ENCODE measurements at regions not wholly inside any gene's neighbourhood (a gene's known extent, or its start where the extent isn't known, plus 50 kb on each side); places are given as distances from the start of the nearest gene placed in this dataset.
"Not testable (repeated sequence)": the region's sequence is repeated elsewhere in the genome, so short reads cannot be mapped to it uniquely, and the experiment has no call there.

DNA sequence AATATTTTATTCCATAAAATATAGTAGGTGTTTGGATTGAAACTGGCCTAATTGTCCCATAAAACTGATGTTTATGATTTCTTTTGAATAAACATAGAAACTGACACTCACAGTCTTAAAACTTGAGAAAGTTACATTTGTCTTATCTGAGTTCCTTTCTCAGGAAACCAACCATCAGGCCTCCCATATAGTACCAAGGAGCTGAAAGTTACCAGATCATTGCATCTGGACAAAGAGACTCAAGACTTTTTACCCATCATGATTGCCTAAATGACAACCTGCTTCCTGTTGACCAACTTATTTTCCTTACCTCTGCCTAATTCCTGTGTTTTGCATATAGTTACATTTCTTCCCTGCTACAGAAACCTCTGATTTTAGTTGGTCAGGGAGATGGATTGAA lies 137.0 kb upstream of the XPO1 start:
- no peak for DNase-seq (ENCODE audit: low read depth)

DNA sequence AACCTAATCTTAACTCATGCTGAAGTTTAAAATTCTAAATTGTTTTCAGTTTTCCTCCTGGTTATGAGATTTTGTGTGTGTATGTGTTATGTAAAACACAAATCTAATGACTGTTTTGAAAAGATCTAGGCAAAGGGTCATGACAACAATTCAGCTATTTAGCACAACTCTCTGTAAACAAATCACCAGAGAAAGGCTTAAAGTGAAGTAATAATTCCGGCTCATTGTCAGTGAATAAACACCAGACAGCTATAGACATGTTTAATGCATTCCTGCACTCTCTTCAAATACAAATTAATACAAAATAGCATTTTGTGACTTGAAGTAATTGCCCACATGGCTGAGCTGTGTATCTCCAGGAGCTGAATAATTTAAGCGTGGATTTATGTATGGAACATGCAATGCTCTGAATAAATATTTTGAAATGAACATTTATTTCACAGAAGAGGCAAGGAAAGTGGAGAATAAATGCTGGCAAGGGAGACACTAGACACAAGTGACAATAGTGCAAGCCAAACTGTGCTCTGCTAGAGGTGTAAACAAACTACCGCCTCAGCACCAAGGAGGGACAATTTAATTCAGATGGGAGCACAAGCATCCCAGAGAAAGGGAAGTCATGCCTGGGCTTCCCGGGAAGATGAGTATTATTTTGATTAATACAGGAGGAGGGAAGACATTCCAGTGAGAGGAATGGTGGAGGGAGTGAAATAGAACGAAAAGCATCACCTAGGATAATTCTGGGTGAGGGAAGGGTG lies 133.6 kb upstream of the XPO1 start:
- DNase-seq (ENCODE audit: low read depth): no peak

DNA sequence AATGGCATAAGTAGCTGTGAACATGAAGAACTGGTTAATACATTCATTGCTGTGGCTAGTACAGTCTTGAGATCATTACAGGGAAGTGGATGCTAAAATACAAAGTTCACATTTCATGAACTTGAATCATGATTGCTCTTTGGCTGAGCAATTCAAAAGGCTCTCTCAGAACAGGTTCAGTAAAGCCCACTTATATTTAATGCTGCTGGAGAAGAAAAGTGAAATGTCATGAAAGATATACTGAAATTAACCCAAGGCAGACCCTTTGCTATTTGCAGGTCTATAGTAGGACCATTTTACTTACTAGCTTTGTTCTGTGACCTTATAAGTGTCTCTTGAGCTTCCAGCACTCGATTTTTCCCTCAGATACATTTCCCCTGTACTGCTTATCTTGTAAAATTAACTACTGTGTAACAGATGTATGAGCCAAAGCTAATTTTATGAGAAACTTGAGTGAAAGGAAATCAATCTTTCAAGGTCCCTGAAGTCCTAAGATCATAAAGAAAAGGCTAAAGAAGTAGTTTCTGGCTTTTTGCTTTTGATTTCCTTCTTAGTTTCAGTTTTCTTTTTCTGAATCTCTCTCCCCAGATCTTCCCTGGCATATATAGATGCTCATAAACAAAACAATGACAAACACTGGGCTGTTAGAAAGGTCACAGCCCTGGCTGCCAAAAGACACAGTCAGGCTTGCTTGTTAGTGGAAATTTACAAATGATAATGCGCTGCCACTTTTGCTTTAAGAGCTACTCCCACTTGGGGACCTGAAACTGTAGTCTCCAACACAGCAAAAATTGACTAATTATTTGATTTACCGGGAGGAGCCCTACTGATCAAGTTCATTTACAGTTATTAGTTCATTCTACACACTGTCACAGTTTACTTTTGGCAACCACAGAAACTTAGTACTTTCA lies 132.7 kb upstream of the XPO1 start:
- no peak for DNase-seq (ENCODE audit: low read depth)

DNA sequence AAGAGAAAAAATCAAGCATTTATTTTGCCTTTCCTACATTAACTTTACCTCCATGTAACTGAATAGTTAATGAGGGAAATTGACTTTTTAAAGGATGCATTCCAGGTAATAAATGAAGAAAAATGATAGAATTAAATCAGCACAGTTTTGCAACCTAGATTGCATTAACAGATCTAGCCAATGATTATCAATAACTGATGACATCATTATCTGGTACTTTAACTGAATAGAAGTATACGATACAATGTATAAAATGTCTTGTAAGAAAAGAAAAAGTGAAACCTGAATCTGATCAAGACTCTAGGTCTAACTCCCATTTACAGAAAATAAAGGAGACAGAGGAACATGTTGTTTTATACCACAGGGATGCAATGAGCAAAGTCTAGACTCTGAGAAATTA lies 126.0 kb upstream of the XPO1 start:
- DNase-seq (ENCODE audit: low read depth): no peak

DNA sequence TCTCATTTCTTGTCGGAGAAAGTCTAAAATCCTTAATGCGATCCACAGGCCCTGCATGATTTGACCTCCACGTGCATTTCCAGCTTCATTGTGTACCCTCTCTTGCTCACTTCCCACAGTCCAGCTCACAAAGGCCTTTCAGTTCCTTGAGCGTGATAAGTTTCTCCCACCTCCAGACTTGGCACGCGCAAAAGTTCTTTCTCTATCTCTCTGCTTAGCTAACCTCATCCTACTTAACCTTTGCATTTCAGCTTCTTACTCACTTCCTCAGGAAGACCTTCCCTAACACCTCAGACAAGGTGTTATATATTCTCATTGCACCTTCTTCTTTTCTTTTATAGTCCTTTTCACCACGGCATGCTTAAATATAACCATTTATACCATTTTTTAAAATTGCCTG lies 124.8 kb upstream of the XPO1 start:
- no peak for DNase-seq (ENCODE audit: low read depth)

DNA sequence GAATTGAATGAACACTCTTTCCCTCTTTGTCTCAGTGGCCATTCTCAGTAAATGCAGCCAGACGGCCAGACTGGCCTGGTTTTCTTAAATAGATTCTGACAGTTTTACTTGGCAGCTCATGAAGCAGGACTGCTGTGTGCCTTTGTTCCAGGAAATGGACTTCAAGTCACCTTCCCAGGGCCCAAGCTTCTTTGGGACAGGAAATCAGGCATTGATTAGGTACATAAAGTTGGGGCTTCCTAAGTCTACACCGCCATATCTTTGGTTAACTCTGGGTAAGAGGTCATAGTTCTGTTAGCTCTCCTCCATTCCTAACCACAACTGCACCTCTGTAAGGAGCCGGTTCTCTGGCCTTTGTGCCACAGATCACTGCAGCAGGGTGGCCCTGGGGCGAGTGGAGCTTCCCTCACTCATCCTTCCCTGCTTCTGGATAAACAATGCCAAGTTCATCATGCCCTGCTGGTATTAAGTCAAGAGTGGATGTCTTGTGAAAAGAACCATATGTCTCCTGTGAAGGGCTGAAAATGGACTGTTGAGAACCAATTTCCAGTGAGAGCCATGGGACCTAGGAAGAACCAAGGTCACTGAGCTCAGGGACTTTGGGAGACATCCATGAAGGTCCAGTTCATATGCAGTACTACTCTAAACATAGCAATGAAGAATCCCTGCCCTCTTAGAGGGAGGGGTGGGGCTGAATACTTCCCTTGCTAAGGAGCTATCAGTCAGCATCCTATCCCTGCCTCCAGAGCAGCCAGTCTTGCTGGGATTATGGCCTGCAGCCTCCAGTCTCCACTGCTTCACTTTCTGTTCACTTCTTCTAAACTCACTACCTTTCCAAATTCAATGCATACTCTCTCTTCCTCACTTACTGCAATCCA lies 122.6 kb upstream of the XPO1 start:
- DNase-seq (ENCODE audit: low read depth): no peak

DNA sequence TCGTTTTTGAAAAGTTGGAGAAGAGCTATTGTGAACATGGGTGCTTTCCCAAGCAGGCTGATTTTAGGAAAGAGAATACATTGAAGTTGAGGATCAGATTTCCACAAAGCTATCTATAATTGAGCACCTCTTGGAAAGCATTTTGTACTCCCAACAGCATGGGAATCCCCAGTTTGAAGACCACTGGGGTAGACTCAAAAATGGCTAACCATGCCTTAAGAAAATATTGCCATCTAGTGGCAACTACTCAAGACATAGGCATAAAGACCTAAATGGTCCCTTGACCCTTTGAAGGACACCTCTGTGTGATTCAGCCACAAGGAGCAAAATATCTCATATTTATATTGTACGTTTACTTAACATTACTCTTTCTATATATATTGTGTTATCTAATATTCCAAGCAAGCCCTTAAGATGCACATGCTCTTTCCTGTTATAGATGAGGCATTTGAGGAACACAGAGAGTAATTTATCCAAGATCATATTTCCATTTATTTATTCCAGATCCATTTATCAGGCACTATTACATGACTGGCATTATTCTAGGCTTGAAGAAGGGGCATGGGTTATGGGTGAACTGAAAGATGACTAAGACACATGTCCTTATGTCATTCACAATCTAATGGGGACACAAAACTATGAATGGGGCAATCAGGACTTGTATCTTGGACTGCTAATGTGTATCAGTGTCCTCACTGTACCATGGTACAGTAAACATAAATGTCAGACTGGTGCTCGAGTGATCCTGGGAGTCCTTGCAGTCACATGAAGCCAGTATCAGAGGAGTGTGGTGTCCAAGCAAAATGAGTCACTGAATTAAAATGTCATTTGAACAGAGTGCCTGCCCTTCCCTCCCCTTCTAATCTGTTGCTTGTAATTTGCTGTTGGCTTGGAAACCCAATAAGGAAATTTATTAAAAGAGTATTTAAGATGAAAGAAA lies 121.0 kb upstream of the XPO1 start:
- no peak for DNase-seq (ENCODE audit: low read depth)

DNA sequence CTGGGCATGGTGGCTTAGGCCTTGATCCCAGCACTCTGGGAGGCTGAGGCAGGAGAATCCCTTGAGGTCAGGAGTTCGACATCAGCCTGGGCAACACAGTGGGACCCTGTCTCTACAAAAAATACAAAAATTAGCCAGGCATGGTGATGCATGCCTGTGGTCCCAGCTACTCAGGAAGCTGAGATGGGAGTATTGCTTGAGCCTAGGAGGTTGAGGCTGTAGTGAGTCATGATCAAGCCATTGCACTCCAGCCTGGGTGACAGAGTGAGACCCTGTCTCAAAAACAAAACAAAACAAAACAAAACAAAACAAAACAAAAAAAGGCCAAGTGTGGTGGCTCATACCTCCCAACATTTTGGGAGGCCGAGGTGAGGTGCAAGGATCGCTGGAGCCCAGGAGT lies 111.8 kb upstream of the XPO1 start:
- not testable (repeated sequence) for DNase-seq (ENCODE audit: low read depth)

DNA sequence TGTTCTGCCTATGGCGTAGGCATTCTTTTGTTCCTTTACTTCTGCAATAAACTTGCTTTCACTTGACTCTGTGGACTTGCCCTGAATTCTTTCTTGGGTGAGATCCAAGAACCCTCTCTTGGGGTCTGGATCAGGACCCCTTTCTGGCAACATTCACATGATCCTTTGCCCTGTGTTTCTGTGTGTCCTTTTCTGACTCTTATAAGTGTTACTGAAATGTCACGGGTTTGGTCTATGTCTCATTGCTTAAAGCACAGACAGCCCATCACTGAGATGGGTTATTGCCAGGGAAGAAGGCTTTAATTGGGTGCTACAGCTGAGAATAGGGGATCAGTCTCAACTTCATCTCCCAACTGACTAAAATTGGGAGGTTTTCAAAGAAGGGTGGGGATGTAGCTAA lies 110.9 kb upstream of the XPO1 start:
- no peak for DNase-seq (ENCODE audit: low read depth)

DNA sequence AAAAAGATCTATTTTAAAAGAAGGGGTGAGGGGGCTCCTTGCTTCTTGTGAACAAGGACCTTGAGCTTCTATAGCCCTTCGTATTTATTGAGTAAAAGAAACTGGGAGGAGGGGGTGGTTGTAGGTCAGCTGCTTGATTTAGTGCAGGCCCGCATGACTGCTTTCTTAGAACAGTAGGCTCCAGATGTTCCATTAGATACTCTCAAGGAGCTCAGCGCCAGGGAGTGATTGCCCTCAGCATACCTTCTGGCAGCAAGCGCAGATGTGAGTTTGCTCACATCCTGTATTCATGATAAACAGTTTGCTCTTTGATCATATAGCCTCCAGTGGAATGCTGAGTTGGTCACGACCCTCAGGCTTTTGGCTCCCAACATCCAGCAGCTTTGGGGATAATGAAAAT lies 108.9 kb upstream of the XPO1 start:
- no peak for DNase-seq (ENCODE audit: low read depth)

DNA sequence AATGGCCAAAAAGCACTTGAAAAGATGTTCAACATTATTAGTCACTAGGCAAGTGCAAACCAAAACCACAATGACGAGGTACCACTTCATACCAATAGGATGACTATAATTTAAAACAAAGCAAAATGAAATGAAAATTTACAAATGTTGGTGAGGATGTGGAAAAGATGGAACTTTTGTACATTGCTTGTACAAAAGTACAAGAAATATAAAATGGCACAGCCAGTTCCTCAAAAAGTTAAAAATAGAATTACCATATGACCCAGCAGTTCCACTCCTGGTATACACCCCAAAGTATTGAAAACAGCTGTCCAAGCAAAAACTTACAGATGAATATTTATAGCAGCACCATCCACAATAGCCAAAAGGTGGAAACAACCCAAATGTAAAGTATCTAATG lies 107.8 kb upstream of the XPO1 start:
- DNase-seq (ENCODE audit: low read depth): no peak

DNA sequence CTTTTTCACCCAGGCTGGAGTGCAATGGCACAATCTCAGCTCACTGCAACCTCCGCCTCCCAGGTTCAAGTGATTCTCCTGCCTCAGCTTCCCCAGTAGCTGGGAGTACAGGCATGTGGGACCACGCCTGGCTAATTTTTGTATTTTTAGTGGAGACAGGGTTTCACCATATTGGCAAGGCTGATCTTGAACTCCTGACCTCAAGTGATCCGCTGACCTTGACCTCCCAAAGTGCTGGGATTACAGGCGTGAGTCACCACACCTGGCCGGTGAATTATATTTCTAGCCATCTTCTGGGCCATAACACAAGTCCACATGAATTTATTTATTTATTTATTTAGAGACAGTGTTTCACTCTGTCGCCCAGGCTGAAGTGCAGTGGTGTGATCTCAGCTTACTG lies 105.0 kb upstream of the XPO1 start:
- DNase-seq (ENCODE audit: low read depth): not testable (repeated sequence)

DNA sequence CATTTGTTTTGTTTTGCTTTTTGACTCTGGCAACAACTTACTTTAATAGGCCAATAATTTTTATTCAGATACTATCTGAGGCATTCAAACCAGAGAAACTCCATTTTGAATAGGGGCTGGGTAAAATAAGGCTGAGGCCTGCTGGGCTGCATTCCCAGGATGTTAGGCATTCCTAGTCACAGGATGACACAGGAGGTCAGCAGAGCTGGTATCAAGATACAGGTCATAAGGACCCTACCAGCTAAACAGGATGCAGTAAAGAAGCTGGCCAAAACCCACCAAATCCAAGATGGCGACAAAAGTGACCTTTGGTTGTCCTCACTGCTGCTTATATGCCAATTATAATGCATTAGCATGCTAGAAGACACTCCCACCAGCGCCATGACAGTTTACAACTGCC lies 102.2 kb upstream of the XPO1 start:
- DNase-seq (ENCODE audit: low read depth): no peak

DNA sequence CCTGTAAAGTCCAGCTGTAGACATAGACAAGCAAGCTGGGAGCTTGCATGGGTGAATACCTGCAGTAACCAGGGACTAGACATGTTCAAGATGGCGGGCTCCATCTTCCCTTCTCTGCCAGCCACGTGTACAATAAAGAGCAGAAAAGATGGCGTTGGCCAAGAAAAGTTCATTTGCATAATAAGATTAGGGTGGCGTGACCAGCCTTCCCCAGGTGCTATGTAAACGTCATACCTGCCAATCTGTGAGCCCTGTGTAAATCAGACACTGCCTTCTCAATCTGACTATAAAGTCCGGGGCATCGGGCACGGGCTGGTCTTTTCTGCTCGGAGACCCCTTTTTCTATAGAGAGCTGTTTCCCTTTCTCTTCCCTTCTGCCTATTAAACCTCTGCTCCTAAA lies 101.6 kb upstream of the XPO1 start:
- no peak for DNase-seq (ENCODE audit: low read depth)

DNA sequence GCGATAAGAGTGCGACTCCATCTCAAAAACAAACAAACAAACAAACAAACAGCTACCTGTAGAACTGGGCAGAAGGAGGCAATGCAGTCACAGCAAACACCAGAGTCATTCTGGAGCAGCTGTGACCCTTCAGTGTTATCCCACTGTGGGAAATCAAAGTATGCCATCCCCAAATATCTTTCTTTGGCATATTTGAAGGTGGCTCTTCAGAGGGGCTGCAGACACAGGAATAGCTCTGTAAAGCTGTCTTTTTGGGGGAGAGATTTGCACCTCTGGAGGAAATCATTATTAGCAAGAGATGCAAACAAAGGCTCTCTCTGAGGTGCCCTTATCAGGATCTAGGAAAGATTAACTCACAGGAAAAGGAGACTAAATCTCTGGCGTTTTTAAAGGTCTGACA lies 98.5 kb upstream of the XPO1 start:
- no peak for DNase-seq (ENCODE audit: low read depth)

DNA sequence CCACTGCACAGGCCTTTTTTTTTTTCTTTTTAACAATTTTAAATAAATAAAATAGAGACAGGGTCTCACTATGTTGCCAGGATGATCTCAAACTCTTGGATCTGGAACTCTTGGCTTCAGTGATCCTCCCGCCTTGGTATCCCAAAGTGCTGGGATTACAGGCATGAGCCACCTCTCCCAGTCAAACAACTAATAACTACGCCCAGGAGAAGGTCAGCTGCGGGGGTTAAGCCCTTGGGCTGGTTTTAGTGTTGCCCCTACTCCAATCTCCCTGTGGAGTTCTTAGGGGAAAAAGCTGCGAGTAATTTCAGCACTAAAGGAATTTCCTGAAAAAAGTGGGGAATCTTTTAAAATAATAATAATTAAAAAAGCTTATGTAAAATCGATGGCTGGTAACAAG lies 96.4 kb upstream of the XPO1 start:
- no peak for DNase-seq (ENCODE audit: low read depth)

DNA sequence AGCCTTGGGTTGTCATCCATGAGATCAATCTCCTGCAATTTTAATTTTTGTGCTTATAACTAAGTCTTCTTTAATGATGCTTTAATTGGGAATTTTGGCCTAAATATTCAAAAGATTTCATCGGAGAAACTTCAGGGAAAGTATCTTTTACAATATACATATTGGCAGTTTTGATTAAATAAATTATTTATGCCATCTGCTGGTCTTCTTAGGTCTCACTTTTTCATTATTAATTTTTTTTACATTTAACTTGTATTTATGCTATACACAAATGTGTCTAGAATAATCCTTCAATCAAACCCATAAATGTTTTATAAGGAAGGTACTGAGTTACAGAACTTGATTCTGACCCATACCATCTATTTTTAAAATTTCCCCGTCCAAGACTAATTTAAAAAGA lies 95.1 kb upstream of the XPO1 start:
- DNase-seq (ENCODE audit: low read depth): no peak

DNA sequence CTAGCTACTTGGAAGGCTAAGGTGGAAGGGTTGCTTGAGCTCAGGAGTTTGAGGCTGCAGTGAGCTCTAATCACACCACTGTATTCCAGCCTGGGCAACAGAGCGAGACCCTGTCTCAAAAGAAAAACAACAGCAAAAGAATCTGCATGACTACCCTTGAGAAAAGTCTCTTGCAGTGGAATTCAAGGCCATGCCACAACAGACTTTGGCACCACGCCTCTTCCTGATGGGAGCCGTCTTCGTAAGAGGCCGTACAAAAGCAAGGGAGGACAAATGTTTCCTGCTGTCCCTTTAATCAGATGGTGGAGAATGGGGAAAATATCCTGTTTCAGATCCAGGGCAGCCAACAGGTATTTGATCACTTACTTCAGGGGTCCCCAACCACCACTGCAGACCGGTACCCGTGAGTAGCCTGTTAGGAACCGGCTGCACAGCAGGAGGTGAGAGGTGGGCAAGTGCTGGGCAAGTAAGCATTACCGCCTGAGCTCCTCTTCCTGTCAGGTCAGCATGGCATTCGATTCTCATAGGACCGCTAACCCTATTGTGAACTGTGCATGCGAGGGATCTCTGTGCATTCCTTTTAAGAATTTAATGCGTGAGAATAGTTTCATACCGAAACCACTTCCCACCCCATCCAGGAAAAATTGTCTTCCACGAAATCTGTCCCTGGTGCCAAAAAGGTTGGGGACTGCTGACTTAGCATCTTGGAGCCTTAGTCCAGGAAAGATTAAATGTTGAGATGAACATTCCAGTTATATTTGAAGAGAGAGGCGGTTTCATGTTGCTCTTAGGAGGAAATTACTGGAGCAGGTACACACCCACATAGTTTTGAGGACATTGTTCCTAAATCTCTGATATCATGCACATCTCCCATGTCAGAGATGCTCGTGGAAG lies 94.4 kb upstream of the XPO1 start:
- no peak for DNase-seq (ENCODE audit: low read depth)

DNA sequence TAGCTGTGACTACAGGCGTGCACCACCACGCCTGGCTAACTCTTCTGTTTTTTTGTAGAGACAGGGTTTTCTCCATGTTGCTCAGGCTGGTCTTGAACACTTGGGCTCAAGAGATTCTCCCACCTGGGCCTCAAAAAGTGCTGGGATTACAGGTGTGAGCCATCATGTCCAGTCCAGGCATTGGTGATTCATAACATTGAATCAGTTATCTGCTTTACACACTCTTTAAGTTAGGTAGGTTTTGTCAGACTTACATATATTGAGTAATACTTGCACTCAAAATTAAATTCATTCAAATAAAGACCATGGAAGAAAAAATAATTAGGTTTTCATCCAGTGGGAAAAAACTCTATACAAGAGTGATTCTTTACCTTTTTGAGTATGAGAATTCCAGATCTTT lies 93.2 kb upstream of the XPO1 start:
- no peak for DNase-seq (ENCODE audit: low read depth)

DNA sequence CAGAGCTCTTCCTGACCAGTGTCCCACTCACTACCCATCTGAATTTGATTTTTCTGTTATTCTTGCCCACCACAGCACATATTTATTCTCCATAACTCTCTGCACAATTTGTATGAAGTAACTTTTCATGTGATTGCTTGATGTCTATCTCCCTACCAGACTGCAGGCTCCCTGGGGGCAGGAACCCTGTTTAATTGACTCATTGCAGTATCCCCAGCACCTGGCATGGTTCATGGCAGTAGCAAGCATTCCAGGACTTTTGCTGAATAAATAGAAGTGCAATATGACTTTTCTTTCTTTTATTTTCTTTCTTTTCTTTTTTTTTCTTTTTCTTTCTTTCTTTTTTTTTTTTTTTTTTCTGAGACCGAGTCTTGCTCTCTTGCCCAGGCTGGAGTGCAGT lies 88.7 kb upstream of the XPO1 start:
- DNase-seq (ENCODE audit: low read depth): no peak
